ENCODE measurements at regions not wholly inside any gene's neighbourhood (a gene's known extent, or its start where the extent isn't known, plus 50 kb on each side); places are given as distances from the start of the nearest gene placed in this dataset.

- ATAC-seq: no peak
- TF ChIP-seq CSRNP3 (CRISPR knock-in tag; IDR thresholded peaks at IDR 0.05): no peak
- TF ChIP-seq RARB (CRISPR knock-in tag; IDR thresholded peaks at IDR 0.05): no peak
- no peak for TF ChIP-seq ZNF70 (CRISPR knock-in tag; IDR thresholded peaks at IDR 0.05)
- TF ChIP-seq CREB5 (CRISPR knock-in tag; IDR thresholded peaks at IDR 0.05; ENCODE audit: low read depth): no peak
- no peak for TF ChIP-seq ZNF8 (CRISPR knock-in tag; IDR thresholded peaks at IDR 0.05)
- TF ChIP-seq BACH2 (CRISPR knock-in tag; IDR thresholded peaks at IDR 0.05; ENCODE audit: borderline replicate concordance): no peak
- no peak for TF ChIP-seq PPARA (CRISPR knock-in tag; IDR thresholded peaks at IDR 0.05; ENCODE audit: borderline replicate concordance)
- no peak for TF ChIP-seq OSR1 (CRISPR knock-in tag; IDR thresholded peaks at IDR 0.05)
Observed at GRCh38 chr4:3614731-3614980, 82.4 kb upstream of the LRPAP1 start.

- TF ChIP-seq ZFP3 (CRISPR knock-in tag; IDR thresholded peaks at IDR 0.05) (0 out of 2 replicates have a peak, but pooled peaks have one; percentile 69), BACH2 (CRISPR knock-in tag; IDR thresholded peaks at IDR 0.05; ENCODE audit: borderline replicate concordance) (no peak), PPARA (CRISPR knock-in tag; IDR thresholded peaks at IDR 0.05; ENCODE audit: borderline replicate concordance) (no peak), ISL1 (CRISPR knock-in tag; IDR thresholded peaks at IDR 0.05) (0 out of 2 replicates have a peak, but pooled peaks have one; percentile 22), ZNF70 (CRISPR knock-in tag; IDR thresholded peaks at IDR 0.05) (no peak), RARB (CRISPR knock-in tag; IDR thresholded peaks at IDR 0.05) (no peak), TOX (CRISPR knock-in tag; IDR thresholded peaks at IDR 0.05; ENCODE audit: borderline replicate concordance) (no peak), ZFP30 (CRISPR knock-in tag; IDR thresholded peaks at IDR 0.05) (no peak), TCF4 (CRISPR knock-in tag; IDR thresholded peaks at IDR 0.05; ENCODE audit: borderline replicate concordance) (no peak), TSHZ2 (CRISPR knock-in tag; IDR thresholded peaks at IDR 0.05) (peak; percentile 93; the same call in 1 of the 2 replicates), GLIS3 (CRISPR knock-in tag; IDR thresholded peaks at IDR 0.05) (no peak), POU6F1 (CRISPR knock-in tag; IDR thresholded peaks at IDR 0.05; ENCODE audit: borderline replicate concordance, low read depth) (no peak), SNAI2 (CRISPR knock-in tag; IDR thresholded peaks at IDR 0.05) (no peak), ZNF565 (CRISPR knock-in tag; conservative IDR thresholded peaks at IDR 0.05; ENCODE audit: low read depth) (0 out of 2 replicates have a peak, but pooled peaks have one; percentile 71), ZC3H10 (CRISPR knock-in tag; IDR thresholded peaks at IDR 0.05) (no peak)
- ATAC-seq: peak; percentile 30; the same call in 1 of the 3 replicates
Observed at GRCh38 chr4:3613967-3614730, 81.9 kb upstream of the LRPAP1 start.

- TF ChIP-seq TSHZ2 (CRISPR knock-in tag; IDR thresholded peaks at IDR 0.05) (no peak), ZFP3 (CRISPR knock-in tag; IDR thresholded peaks at IDR 0.05) (no peak), TOX (CRISPR knock-in tag; IDR thresholded peaks at IDR 0.05; ENCODE audit: borderline replicate concordance) (no peak)
- ATAC-seq: no peak
Observed at GRCh38 chr4:3612934-3613333, 80.7 kb upstream of the LRPAP1 start.
